HG02623 (cell line): ENCODE measurements at regions not wholly inside any gene's neighbourhood (a gene's known extent, or its start where the extent isn't known, plus 50 kb on each side); places are given as distances from the start of the nearest gene placed in this dataset.
"Not testable (repeated sequence)": the region's sequence is repeated elsewhere in the genome, so short reads cannot be mapped to it uniquely, and the experiment has no call there.

Experiments
- ATAC-seq: cut with Tn5 transposase; IDR thresholded peaks from one replicate; pipeline ENCODE4 v1.9.1; 2021; ENCODE audit warnings: moderate library complexity; ENCODE audit not compliant: unreplicated experiment

DNA sequence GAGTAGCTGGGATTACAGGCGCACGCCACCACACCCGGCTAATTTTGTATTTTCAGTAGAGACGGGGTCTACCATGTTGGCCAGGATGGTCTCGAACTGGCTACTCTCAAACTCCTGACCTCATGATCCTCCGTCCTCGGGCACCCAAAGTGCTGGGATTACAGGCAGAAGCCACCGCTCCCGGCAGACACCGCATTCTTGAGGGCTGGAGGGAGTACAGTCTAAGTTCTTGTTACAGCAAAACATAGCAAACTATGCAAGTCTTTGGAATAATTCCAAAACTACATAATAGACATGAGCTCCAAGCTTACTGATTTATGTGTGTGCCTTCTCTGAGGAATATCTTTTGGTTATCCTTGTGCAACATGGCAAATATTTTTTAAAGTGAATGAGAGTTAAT lies 299.1 kb upstream of the ZNF658 start:
- ATAC-seq = not testable (repeated sequence)

DNA sequence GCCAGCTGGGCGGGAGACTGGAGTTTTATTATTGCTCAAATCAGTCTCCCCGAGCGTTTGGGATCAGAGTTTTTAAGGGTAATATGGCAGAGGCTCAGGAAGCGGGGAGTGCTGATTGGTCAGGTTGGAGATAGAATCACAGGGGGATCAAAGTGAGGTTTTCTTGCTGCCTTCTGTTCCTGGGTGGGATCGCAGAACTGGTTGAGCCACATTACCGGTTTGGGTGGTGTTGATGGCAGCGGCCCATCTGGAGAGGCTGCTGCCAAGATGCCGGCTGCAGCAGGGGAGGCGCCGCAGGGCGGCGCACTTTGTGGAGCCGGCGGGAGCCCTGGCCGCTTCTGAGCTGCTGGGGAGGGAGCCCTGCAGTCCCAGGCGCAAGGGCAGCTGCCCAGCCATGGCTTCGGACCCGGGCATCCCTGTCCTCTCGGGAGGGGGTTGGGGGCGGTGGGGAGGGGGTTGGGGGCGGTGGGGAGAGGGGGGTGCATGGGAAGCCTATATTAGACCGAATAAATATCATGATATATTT lies 268.9 kb upstream of the ZNF658 start:
- not testable (repeated sequence) for ATAC-seq

DNA sequence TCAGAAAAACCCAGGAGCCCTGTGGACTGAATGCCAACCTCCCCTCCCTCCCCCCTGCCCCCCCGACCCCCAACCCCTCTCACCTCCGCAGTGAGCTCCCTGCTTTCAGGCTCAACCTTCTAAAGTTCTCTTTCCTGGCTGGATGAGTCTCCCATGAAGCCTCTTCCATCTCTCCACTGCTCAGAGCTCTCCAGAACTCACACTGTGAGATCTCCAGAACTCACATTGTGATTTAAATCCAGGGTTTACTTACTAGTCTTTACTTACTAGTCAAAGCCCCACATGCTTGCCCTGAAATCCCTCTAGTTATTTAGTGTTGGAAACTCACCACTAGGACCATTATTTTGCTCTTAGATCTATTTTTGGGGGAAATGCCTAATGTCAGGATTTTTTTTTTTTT lies 252.8 kb upstream of the ZNF658 start:
- not testable (repeated sequence) for ATAC-seq

DNA sequence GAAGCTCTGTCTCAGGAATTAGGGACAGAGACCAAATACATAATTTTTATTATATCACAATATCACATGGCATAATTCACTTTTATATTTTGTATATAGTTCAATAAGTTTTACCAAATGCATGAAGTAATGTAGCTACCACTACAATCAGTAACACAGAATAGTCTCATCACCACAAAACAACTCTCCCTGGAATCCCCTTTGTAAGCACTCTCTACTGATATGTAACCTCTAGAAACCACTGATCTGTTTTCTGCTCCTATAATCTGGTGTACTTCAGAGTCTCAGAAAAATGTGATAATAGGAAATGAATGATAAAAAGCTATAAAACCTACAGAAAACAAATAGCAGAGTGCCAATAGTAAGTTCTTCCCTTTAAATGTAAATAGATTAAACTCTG lies 210.3 kb upstream of the ZNF658 start:
- not testable (repeated sequence) for ATAC-seq

DNA sequence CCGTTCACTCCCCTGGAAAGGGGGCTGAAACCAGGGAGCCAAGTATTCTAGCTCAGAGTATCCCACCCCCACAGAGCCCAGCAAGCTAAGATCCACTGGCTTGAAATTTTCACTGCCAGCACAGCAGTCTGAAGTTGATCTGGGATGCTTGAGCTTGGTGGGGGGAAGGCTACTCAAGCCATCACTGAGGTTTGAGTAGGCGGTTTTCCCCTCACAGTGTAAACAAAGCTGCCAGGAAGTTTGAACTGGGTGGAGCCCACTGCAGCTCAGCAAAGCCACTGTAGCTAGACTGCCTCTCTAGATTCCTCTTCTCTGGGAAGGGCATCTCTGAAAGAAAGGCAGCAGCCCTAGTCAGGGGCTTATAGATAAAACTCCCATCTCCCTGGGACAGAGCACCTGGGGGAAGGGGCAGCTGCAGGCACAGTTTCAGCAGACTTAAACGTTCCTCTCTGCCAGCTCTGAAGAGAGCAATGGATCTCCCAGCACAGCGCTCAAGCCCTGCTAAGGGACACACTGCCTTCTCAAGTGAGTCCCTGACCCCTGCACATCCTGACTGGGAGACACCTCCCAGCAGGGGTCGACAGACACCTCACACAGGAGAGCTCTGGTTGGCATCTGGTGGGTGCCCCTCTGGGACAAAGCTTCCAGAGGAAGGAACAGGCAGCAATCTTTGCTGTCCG lies 204.8 kb upstream of the ZNF658 start:
- peak; percentile 45 for ATAC-seq

DNA sequence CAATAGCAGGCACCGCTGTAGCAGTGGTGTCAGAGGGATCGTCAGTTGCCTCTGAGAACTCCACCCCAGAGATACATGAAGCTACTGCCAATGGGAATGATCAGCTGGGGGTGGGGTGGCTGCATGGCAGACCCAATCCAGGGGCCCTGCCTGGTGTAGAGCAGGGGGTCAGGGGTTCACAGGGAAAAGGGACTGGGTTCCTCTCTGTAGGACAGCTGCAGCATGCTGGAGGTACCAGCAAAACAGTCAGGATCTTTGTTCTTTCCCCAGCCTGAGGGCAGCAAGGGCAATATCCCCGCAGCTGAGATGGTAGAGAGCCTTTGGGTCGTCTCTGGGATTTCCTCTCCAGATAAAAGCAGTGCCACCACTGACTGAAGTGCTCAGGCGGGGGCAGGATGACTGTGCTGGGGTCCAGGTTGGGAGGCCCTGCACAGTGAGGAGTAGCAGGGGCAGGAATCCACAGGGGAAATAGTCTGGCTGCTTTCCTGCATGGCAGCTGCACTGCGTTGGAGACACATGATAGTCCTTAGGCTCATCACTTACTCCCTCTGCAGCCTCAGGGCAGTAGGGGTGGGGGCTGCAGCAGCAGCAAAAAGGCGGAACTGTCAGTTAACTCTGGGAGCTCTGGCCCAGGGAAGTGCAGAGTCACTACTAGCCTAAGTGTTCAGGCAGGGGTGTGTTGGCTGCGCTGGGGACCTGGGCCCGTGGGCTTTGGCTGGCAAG lies 203.0 kb upstream of the ZNF658 start:
- ATAC-seq = not testable (repeated sequence)

DNA sequence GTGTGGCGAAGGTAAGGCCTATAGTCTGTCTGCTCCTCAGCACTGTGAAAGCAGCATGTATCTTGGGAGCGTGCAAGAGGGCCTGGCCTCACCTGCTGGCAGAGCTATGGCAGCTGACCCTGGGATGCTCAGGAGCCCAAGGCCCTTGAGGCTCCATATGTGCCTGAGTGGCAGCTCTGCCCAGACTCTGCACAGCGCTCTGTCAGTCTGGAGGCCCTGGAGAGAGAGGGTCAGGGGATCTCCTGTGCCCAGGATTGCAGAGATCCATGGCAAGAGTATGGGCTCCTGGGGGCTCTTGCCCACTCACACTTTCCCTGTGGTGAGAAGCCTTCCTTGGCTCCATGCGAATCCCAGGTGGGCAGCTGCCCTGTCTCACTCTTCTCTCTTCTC lies 202.5 kb upstream of the ZNF658 start:
- not testable (repeated sequence) for ATAC-seq

DNA sequence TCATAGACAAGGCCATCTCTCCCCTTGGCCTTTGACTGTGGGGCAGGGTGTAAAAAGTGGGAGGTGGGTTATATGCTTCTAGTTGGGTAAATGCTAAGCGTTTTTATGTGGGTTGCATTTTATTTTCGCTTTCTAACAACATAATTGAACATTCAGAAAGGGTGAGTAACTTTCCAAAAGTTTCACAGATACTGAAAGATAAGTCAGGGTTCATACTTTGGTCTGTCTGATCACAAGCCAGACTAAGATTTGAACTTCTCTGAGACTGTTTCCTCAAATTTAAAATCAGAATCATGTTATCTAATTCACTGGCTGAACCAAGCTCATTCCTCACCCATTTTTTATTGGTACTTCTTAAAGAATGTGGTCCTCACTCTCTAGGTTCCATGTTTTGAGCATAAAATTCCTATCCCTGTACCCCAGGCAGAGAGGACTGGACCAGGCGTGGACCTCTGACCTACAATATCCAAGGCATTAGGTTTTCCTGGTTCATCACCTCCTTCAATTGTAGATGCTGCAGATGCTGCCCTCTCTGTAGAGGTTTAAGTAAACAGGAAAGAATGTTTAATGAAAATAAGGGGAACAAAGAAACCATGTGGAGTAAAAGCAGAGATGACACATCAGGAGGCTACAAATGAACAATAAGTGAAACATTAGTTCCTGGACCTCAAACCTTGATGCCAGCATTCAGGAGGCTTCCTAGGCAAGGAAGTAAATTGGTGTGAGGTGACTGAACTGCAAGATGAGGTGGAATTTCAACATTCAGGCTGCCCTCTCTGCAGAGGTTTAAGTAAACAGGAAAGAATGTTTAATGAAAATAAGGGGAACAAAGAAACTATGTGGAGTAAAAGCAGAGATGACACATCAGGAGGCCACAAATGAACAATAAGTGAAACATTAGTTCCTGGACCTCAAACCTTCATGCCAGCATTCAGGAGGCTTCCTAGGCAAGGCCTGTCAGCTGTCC lies 198.8 kb upstream of the ZNF658 start:
- not testable (repeated sequence) for ATAC-seq

DNA sequence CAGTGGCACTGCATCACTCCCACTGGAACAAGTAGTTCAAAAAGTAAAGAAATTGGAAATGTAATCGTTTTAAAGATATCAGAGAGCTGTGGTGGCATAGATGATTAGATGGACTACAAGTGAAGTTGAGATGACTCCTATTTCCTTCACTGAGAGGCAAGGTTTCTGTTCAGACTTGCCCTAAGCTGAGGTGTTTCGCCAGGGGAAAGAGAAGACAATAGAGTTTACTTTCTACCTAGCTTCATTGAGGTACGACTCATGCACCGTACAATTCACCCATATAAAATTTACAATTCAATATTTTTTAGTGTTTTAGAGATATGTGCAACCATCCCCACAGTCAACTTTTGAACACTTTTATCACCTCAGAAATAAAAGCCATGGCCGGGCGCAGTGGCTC lies 189.0 kb upstream of the ZNF658 start:
- not testable (repeated sequence) for ATAC-seq

DNA sequence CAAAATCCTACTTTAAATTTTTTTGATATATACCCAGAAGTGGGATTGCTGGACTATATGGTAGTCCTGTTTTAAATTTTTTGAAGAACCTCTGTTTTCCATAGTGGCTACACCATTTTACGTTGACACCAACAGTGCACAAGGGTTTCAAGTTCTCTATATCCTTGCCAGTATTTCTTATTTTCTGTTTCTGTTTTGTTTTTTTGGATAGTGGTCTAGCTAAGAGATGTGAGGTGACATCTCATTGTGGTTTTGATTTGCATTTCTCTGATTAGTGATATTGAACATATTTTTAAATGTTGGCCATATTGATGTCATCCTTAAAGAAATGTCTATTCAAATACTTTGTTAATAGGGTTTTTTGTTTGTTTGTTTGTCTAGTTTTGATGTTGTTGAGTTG lies 187.7 kb upstream of the ZNF658 start:
- ATAC-seq = peak; percentile 73

DNA sequence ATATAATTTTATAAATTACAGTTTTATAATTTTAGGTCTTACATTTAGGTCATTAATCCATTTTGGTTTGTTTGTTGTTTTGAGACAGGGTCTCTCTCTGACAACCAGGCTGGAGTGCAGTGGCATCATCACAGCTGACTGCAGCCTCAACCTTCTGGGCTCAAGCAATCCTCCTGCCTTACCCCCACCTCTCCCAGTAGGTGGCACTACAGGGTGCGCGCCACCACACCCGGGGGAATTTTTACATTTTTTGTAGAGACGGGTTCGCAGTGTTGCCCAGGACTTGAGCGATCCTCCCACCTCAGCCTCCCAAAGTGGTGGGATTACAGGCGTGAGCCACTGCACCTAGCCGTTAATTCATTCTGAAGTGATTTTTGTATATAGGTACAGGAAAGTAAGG lies 187.0 kb upstream of the ZNF658 start:
- ATAC-seq = not testable (repeated sequence)

DNA sequence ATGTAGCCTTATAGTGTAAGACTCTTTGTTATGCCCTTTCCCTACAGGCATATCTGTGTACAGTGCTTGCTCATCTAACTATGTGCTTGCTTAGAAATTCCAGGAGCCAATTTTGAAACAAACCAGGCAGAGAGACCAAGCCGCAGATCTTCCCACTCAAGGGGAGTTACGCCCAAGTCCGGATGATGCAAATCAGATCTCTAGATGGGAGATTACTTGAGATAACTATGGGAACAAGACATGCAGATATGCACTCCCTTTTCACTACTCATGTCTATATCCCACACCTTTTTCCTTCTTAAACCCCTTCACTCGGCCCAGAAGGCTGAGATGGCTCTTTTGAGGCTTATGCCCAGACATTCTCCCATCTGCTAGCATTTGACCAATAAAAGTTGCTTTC lies 179.7 kb upstream of the ZNF658 start:
- ATAC-seq = not testable (repeated sequence)

DNA sequence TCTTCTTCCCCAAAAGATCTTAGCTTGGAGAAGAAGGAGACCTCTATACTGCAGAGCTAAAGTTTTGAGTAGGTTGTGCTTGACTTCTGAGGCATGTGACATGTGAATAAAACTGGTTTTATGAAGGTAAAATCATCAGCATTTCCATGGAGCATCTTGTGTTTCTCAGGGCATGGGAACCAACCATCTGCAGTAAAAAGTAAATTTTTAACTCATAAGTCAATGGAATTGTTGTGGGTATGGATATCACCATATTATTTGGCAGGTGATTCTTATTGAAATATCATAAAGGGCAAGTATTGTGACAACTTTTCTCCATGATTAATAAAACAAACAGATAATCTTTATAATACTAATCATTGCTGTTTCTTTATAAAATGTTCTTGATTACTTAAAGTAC lies 173.0 kb upstream of the ZNF658 start:
- not testable (repeated sequence) for ATAC-seq

DNA sequence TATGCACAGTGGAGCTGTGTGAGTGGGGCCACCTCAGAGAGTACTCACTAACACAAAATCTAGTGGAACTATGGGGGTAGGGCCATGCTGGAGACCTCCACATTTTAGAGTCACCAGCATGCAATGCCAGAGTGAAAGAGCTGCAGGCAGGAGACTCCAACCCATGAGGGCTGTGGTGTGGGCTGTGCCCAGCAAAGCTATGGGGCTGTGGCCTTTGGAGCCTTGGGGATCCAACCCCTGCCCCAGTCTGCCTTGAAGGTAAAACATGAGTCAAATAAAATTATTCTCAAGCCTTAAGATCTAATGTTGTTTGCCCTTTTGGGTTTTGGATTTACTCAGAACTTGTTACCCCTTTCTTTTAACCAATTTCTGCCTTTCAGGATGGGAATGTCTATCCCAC lies 163.8 kb upstream of the ZNF658 start:
- not testable (repeated sequence) for ATAC-seq

DNA sequence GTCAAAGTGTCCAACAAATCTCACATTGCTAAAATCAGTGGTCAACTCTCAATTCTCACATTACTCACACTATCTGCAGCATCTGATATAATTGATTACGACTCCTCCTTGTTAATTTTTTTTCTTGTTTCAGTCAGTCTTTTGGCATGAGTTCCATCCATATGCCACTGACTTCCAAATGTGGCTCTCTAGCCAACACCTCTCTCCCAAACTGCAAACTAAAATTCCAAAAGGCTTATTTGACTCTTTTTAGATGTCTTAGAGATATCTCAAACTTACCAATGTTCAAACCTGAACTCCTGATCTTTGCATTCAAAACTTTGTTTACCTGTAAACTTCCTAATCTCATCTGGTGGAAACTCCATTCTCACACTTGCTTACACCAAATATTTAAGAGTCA lies 162.1 kb upstream of the ZNF658 start:
- not testable (repeated sequence) for ATAC-seq

DNA sequence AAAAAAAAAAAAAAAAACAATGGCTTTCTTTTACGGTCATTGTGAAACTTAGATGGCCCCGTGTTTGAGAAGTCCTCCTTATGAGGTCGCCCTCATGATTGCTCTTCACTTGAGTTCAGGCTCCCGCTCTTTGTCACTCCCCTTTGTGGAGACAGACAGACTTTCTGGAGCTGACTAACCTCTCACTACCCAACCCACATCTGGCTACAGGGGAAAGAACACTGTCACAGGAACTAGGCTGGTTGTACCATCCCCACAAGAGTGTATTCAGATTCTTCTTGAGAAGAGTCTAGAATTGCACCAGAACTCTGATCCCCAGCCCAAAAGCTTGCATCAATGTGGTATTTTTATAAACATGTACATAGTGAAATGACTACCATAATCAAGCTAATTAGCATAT lies 160.4 kb upstream of the ZNF658 start:
- not testable (repeated sequence) for ATAC-seq

DNA sequence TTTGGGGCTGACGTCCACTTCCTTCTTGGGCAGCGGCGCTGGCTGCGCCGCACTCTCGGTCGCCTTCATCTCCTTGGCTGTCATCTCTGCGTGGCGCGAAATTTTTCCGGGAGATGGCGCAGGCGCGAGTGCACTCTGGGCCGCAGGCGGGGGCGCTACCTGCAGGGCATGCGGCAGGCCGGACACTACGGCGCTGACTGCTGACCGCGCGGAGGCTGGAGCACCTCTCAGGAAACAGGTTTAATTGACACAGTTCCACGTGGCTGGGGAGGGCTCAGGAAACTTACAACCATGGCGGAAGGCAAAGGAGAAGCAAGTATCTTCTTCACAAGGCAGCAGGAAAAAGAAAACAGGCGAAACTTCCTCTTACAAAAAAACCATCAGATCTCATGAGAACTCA lies 154.7 kb upstream of the ZNF658 start:
- not testable (repeated sequence) for ATAC-seq

DNA sequence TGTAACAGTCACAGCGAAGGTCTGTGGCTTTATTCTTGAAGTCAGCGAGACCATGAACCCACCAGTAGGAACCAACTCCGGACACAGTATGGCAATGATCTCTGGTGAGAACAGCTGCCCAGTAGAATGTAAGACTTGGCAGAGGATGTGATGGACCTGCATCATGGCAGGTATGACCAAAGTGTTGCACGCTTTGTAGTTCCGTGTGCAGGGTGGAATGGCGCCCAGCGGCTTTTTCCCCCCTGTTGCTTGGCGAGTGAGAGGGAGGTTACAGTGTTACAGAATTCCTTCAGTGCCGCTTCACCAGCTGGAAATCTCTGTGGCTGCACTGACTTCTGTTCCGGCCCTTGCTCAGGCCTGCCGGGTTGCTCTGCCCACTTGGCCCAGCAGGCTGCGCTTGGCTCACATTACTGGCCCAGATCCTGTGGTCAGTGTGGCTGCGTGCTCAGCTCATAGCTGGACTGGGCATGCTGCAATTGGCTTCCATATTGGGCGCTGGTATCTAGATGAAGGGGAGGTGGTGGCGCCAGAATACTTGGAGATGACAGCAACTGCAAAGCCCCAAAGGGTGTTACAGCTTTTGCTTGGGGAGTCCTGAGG lies 148.1 kb upstream of the ZNF658 start:
- not testable (repeated sequence) for ATAC-seq

DNA sequence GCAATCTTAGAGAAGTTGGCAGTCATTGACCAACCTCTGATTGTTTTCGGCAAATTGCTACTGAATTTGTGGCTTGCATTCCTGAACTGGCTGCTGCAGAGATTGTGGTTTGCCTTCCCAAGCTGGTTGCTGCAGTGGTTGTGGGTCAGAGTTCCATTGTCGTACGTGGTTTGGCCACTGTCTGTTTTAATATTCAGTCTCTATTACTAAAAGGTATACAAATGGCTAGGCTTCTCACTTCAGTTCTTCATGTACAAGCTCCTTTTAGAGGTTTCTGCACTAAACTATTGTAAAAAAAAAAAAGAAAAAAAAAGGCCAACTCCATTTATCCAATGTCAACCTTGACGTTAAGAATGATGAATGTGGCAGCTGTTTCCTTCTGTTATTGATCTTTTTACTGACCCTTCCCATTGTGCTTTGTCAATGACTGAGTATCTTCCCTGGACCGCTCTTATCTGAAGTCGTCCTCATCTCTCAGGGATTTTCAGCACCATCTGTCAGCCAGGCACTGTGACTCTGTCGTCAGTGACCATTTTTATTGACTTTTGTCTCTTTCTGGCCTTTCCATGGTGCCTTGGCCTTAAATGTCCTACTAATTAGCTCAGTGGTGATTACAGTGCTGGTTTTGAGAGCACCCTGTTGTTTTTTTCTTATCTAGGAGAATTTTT lies 140.6 kb upstream of the ZNF658 start:
- ATAC-seq = not testable (repeated sequence)
